GM04503 (cell line): ENCODE measurements at regions not wholly inside any gene's neighbourhood (a gene's known extent, or its start where the extent isn't known, plus 50 kb on each side); places are given as distances from the start of the nearest gene placed in this dataset.

ENCODE experiments used
- DNase-seq: peaks from one replicate; pipeline ENCODE4 v3.0.0-alpha.2; 2012; ENCODE audit warnings: low read depth

- peak; percentile 93 for DNase-seq
These were observed 215.2 kb downstream of the RPS24 start for GRCh38 chr10:78248651-78249464.

- no peak for DNase-seq
These were observed 216.0 kb downstream of the RPS24 start for GRCh38 chr10:78249690-78250089.

GRCh38 chr10:78250313-78251015, 216.8 kb downstream of the RPS24 start:
- no peak for DNase-seq

- DNase-seq = no peak
These were observed 217.3 kb downstream of the RPS24 start for GRCh38 chr10:78251016-78251385.

GRCh38 chr10:78252286-78252685, 218.6 kb downstream of the RPS24 start:
- DNase-seq = no peak

GRCh38 chr10:78253063-78253853, 219.6 kb downstream of the RPS24 start:
- DNase-seq = no peak

- no peak for DNase-seq
These were observed 220.3 kb downstream of the RPS24 start for GRCh38 chr10:78254013-78254412.

GRCh38 chr10:78255214-78255613, 221.6 kb downstream of the RPS24 start:
- no peak for DNase-seq

- DNase-seq = peak; percentile 99
These were observed 222.4 kb downstream of the RPS24 start for GRCh38 chr10:78255796-78256638.

GRCh38 chr10:78258323-78259030, 224.8 kb downstream of the RPS24 start:
- no peak for DNase-seq

- no peak for DNase-seq
These were observed 225.7 kb downstream of the RPS24 start for GRCh38 chr10:78259391-78259790.

GRCh38 chr10:78260141-78260540, 226.5 kb downstream of the RPS24 start:
- no peak for DNase-seq

GRCh38 chr10:78260680-78261079, 227.0 kb downstream of the RPS24 start:
- DNase-seq = no peak

- no peak for DNase-seq
These were observed 227.6 kb downstream of the RPS24 start for GRCh38 chr10:78261291-78261690.

GRCh38 chr10:78262860-78263259, 229.2 kb downstream of the RPS24 start:
- no peak for DNase-seq

- peak; percentile 95 for DNase-seq
These were observed 229.9 kb downstream of the RPS24 start for GRCh38 chr10:78263521-78263988.

- no peak for DNase-seq
These were observed 230.7 kb downstream of the RPS24 start for GRCh38 chr10:78264361-78264760.

GRCh38 chr10:78266741-78267469, 233.2 kb downstream of the RPS24 start:
- DNase-seq = peak; percentile 38

- DNase-seq = no peak
These were observed 233.9 kb downstream of the RPS24 start for GRCh38 chr10:78267598-78267997.

- DNase-seq = no peak
These were observed 235.4 kb downstream of the RPS24 start for GRCh38 chr10:78269060-78269459.
